Keratinocyte (primary cell): ENCODE measurements at regions not wholly inside any gene's neighbourhood (a gene's known extent, or its start where the extent isn't known, plus 50 kb on each side); places are given as distances from the start of the nearest gene placed in this dataset.

Source experiments
- DNase-seq: peaks from one replicate; pipeline ENCODE4 v3.0.0-alpha.2; 2011; ENCODE audit warnings: low read depth, missing footprints, low spot score
- FAIRE-seq: peaks from 2 replicates; lab custom pipeline; 2011; peaks lifted over from hg19 to GRCh38; lab: Jason Lieb, UNC
- H2AFZ ChIP-seq: 2 replicates; pipeline ENCODE4 v1.6.0; 2012; ENCODE audit warnings: low read length, control low read depth, inconsistent platforms; ENCODE audit not compliant: control insufficient read depth
- H3K27ac ChIP-seq: 2 replicates; pipeline ENCODE4 v1.5.1; 2011; ENCODE audit warnings: low read length; ENCODE audit not compliant: control insufficient read depth, insufficient read depth
- H3K27me3 ChIP-seq: 3 replicates; pipeline ENCODE4 v1.6.0; 2011; ENCODE audit warnings: low read length; ENCODE audit not compliant: control insufficient read depth, insufficient read depth; ENCODE audit errors: extremely low read depth
- H3K36me3 ChIP-seq, 2 experiments: 2 replicates in 1 of 2; 3 replicates in 1 of 2; pipeline ENCODE4 v1.5.1; 2011; ENCODE audit warnings: low read length in 2 of 2, mild to moderate bottlenecking in 1 of 2; ENCODE audit not compliant: control insufficient read depth in 2 of 2, insufficient read depth in 2 of 2; ENCODE audit errors: extremely low read depth in 1 of 2
- H3K4me1 ChIP-seq: 3 replicates; pipeline ENCODE4 v1.5.1; 2011; ENCODE audit warnings: low read length; ENCODE audit not compliant: control insufficient read depth, insufficient read depth; ENCODE audit errors: extremely low read depth
- H3K4me2 ChIP-seq: 3 replicates; pipeline ENCODE4 v1.6.0; 2011; ENCODE audit warnings: low read depth, low read length; ENCODE audit not compliant: control insufficient read depth, insufficient read depth; ENCODE audit errors: extremely low read depth
- H3K4me3 ChIP-seq, 3 experiments: fragments of 200-600 bp in 1 of 3; sonication (generic) in 1 of 3; 2 replicates in 2 of 3; 3 replicates in 1 of 3; pipeline ENCODE4 v1.5.1; 2011 to 2016; ENCODE audit warnings: low read length in 3 of 3, mild to moderate bottlenecking in 3 of 3, control low read depth in 2 of 3, inconsistent platforms in 1 of 3, low read depth in 1 of 3, mixed read lengths in 1 of 3, mixed run types in 1 of 3, moderate library complexity in 1 of 3; ENCODE audit not compliant: control insufficient read depth in 2 of 3, insufficient read depth in 2 of 3; ENCODE audit errors: extremely low read depth in 1 of 3
- H3K79me2 ChIP-seq: 2 replicates; pipeline ENCODE4 v1.6.0; 2012; ENCODE audit warnings: low read length; ENCODE audit not compliant: control insufficient read depth, insufficient read depth
- H3K9ac ChIP-seq: 3 replicates; pipeline ENCODE4 v1.6.0; 2011; ENCODE audit warnings: low read length; ENCODE audit not compliant: control insufficient read depth, insufficient read depth; ENCODE audit errors: extremely low read depth
- H3K9me1 ChIP-seq: 3 replicates; pipeline ENCODE4 v1.6.0; 2011; ENCODE audit warnings: low read length; ENCODE audit not compliant: control insufficient read depth, insufficient read depth; ENCODE audit errors: extremely low read depth
- H3K9me3 ChIP-seq: 2 replicates; pipeline ENCODE4 v1.5.1; 2012; ENCODE audit warnings: low read depth, low read length; ENCODE audit not compliant: control insufficient read depth
- H4K20me1 ChIP-seq: 3 replicates; pipeline ENCODE4 v1.6.0; 2011; ENCODE audit warnings: low read length; ENCODE audit not compliant: control insufficient read depth, insufficient read depth; ENCODE audit errors: extremely low read depth
- CTCF ChIP-seq, 3 experiments: IDR thresholded peaks in 1 of 3; conservative IDR thresholded peaks in 1 of 3; optimal IDR thresholded peaks in 1 of 3; 2 replicates in 2 of 3; 3 replicates in 1 of 3; pipeline versions ENCODE3 to v1.5.1; 2011; ENCODE audit warnings: low read length in 3 of 3, mild to moderate bottlenecking in 3 of 3, moderate library complexity in 2 of 3, control low read depth in 1 of 3, inconsistent platforms in 1 of 3; ENCODE audit not compliant: insufficient read depth in 2 of 3; ENCODE audit errors: extremely low read depth in 1 of 3
- EZH2 ChIP-seq: IDR thresholded peaks from one replicate; pipeline ENCODE4 v1.6.1; 2012; ENCODE audit warnings: inconsistent platforms, mild to moderate bottlenecking, low read length, moderate library complexity
- dilution Hi-C: fragments of 300-500 bp; cut with MboI; formaldehyde crosslinking; loops from one replicate; pipeline ENCODE4 v1.7.0; 2020; ENCODE audit warnings: low sequenced_read_pairs; ENCODE audit not compliant: extremely low pct_ligation_motif_present

GRCh38 chr5:2207416-2208238 is 324.9 kb upstream of the IRX4 start:
- Histone ChIP-seq H2AFZ (no peak overlapping the region), H3K4me3 (no peak overlapping the region), H3K9me1 (no peaks in the 10 kb centered on the region), H4K20me1 (no peaks in the 10 kb centered on the region), H3K79me2 (no peaks in the 10 kb centered on the region), H3K9ac (no peak overlapping the region), H3K4me2 (no peak overlapping the region), H3K4me1 (no peaks in the 10 kb centered on the region), H3K27me3 (no peaks in the 10 kb centered on the region), H3K27ac (no peak overlapping the region), H3K9me3 (no peaks in the 10 kb centered on the region), H3K36me3 (no peaks in the 10 kb centered on the region)
- FAIRE-seq (no peak), DNase-seq (no peak)
- TF ChIP-seq EZH2: no peak
- peak in 1 of 3 experiments; percentile 21 for TF ChIP-seq CTCF (optimal IDR thresholded peaks at IDR 0.05 in 1 of 3, IDR thresholded peaks at IDR 0.05 in 1 of 3, conservative IDR thresholded peaks at IDR 0.05 in 1 of 3; ENCODE audit: extremely low read depth in 1 of 3, insufficient read depth in 2 of 3, low read length in 3 of 3)
- dilution Hi-C loops: no loop called here

GRCh38 chr5:2207109-2207399 is 324.3 kb upstream of the IRX4 start:
- dilution Hi-C loops: no loop called here
- FAIRE-seq (no peak), DNase-seq (no peak)
- Histone ChIP-seq H3K9me1 (no peaks in the 10 kb centered on the region), H3K4me3 (no peak overlapping the region), H2AFZ (no peak overlapping the region), H3K9me3 (no peaks in the 10 kb centered on the region), H3K27ac (no peak overlapping the region), H3K36me3 (no peaks in the 10 kb centered on the region), H3K27me3 (no peaks in the 10 kb centered on the region), H3K9ac (no peak overlapping the region), H3K4me2 (no peak overlapping the region), H4K20me1 (no peaks in the 10 kb centered on the region), H3K79me2 (no peaks in the 10 kb centered on the region), H3K4me1 (no peaks in the 10 kb centered on the region)
- TF ChIP-seq CTCF (optimal IDR thresholded peaks at IDR 0.05 in 1 of 3, IDR thresholded peaks at IDR 0.05 in 1 of 3, conservative IDR thresholded peaks at IDR 0.05 in 1 of 3; ENCODE audit: extremely low read depth in 1 of 3, insufficient read depth in 2 of 3, low read length in 3 of 3): no peak
- TF ChIP-seq EZH2: no peak
